ENCODE measurements at regions not wholly inside any gene's neighbourhood (a gene's known extent, or its start where the extent isn't known, plus 50 kb on each side); places are given as distances from the start of the nearest gene placed in this dataset.
A peak's percentile ranks its signal among the peaks of the same experiment; 100 is the strongest.

DNA sequence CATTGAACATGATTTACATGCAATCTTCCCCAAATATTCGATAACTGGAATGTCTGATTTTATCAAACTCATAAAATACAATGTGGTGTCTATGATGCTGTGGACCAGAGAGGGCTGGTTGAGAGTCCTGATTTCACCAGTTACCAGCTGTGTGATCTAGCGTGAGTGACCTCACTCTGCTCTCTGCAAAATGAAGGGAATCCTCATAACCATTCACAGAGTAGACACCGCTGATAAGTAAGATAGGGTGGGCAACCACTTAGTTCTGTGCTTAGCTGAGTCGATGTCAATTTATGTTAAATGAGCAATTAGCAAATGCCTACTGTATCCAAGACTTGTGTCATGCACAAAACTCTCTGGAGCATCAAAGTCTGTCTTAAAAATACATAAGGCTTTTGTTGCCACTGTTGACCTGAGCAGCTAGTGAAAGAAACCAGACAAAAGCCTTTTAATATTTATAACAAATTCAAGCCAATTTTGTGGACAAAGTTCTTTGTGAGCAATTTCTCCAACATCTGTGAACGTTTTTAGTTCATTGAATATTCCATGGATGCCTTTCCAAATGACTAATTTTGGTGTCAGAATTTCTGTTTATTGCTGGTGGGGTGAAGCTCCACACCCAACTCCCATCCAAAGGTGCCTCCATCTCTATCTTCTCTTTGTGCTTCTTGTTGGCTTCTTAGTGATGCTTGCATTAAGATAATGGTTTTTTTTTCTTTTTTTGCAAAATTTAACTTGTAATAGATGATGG, 314.2 kb downstream of the ADRA2A start:
- TF ChIP-seq NR2C2 (CRISPR knock-in tag; IDR thresholded peaks at IDR 0.05): no peak
- TF ChIP-seq, protein P1, sequence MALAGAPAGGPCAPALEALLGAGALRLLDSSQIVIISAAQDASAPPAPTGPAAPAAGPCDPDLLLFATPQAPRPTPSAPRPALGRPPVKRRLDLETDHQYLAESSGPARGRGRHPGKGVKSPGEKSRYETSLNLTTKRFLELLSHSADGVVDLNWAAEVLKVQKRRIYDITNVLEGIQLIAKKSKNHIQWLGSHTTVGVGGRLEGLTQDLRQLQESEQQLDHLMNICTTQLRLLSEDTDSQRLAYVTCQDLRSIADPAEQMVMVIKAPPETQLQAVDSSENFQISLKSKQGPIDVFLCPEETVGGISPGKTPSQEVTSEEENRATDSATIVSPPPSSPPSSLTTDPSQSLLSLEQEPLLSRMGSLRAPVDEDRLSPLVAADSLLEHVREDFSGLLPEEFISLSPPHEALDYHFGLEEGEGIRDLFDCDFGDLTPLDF (CRISPR knock-in tag; IDR thresholded peaks at IDR 0.05): no peak
- no peak for TF ChIP-seq CBFB (CRISPR knock-in tag; IDR thresholded peaks at IDR 0.05; ENCODE audit: low read depth)
- no peak for TF ChIP-seq GRHL2 (CRISPR knock-in tag; IDR thresholded peaks at IDR 0.05; ENCODE audit: insufficient replicate concordance, severe bottlenecking)
- TF ChIP-seq NFE2L1 (CRISPR knock-in tag; IDR thresholded peaks at IDR 0.05): no peak
- TF ChIP-seq E2F4 (CRISPR knock-in tag; IDR thresholded peaks at IDR 0.05; ENCODE audit: borderline replicate concordance, low read depth): no peak
- TF ChIP-seq ZBTB21 (CRISPR knock-in tag; IDR thresholded peaks at IDR 0.05; ENCODE audit: borderline replicate concordance): no peak
- TF ChIP-seq KAT7 (CRISPR knock-in tag; IDR thresholded peaks at IDR 0.05; ENCODE audit: borderline replicate concordance): no peak
- no peak for TF ChIP-seq ATF1 (CRISPR knock-in tag; IDR thresholded peaks at IDR 0.05)
- no peak for TF ChIP-seq ZNF425 (CRISPR knock-in tag; conservative IDR thresholded peaks at IDR 0.05)
- Mint-ChIP-seq H3K27ac (no peak overlapping the region), H3K4me1 (peaks cover 17% of the 10 kb centered on the region), H3K27me3 (ENCODE audit: low read depth) (no peaks in the 10 kb centered on the region; the same call in 1 of the 2 replicates), H3K36me3 (no peaks in the 10 kb centered on the region; the same call in 1 of the 2 replicates), H3K4me3 (no peak overlapping the region), H3K9me3 (peaks cover 33% of the 10 kb centered on the region)
- ChIA-PET CTCF (no interaction called here), POLR2A (no interaction called here)
- no peak for DNase-seq (ENCODE audit: low spot score)
- ATAC-seq: no peak

DNA sequence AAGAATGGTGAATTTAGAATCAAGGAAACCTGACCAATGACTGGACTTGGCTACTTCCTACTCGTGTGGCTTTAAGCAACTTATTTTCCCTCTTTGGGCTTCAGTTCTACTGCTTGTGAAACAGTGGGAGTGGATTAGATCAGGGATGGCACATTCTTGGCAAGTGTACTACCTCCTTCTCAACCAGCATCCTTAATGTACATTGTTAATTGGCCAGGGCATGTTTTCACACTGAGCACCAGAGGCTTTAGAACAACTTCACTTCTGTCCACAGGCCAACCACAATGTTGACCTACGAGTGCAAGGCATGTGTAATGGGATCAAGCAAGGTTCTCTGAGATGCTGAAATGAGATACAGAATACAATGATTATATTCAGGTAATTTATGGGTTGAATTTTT, 315.3 kb downstream of the ADRA2A start:
- H3K27ac Mint-ChIP-seq: 0 out of 2 replicates have a peak overlapping the region, but pooled peaks have one; percentile 16
- TF ChIP-seq, protein P2, sequence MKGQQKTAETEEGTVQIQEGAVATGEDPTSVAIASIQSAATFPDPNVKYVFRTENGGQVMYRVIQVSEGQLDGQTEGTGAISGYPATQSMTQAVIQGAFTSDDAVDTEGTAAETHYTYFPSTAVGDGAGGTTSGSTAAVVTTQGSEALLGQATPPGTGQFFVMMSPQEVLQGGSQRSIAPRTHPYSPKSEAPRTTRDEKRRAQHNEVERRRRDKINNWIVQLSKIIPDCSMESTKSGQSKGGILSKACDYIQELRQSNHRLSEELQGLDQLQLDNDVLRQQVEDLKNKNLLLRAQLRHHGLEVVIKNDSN (CRISPR knock-in tag; IDR thresholded peaks at IDR 0.05): no peak
- TF ChIP-seq ZNF423 (CRISPR knock-in tag; IDR thresholded peaks at IDR 0.05): no peak
- TF ChIP-seq ZNF232 (CRISPR knock-in tag; IDR thresholded peaks at IDR 0.05): no peak
- no peak for TF ChIP-seq ZNF671 (CRISPR knock-in tag; IDR thresholded peaks at IDR 0.05)
- TF ChIP-seq GTF2I (CRISPR knock-in tag; conservative IDR thresholded peaks at IDR 0.05): no peak
- TF ChIP-seq ZNF138 (CRISPR knock-in tag; conservative IDR thresholded peaks at IDR 0.05): no peak
- TF ChIP-seq E2F4 (CRISPR knock-in tag; IDR thresholded peaks at IDR 0.05; ENCODE audit: borderline replicate concordance, low read depth): no peak
- TF ChIP-seq ZBTB43 (CRISPR knock-in tag; IDR thresholded peaks at IDR 0.05): no peak
- no peak for TF ChIP-seq TCF7 (CRISPR knock-in tag; IDR thresholded peaks at IDR 0.05; ENCODE audit: low read depth)
- TF ChIP-seq OVOL2 (CRISPR knock-in tag; IDR thresholded peaks at IDR 0.05; ENCODE audit: borderline replicate concordance): no peak
- TF ChIP-seq ZNF425 (CRISPR knock-in tag; conservative IDR thresholded peaks at IDR 0.05): no peak
- no peak for TF ChIP-seq ZNF219 (CRISPR knock-in tag; IDR thresholded peaks at IDR 0.05; ENCODE audit: borderline replicate concordance)
- no peak for TF ChIP-seq NFATC4 (CRISPR knock-in tag; IDR thresholded peaks at IDR 0.05)
- POLR2A ChIA-PET: no interaction called here
- CTCF ChIA-PET: no interaction called here
- H3K36me3 Mint-ChIP-seq: no peaks in the 10 kb centered on the region; the same call in 1 of the 2 replicates
- H3K4me1 Mint-ChIP-seq: peaks cover 17% of the 10 kb centered on the region
- DNase-seq (ENCODE audit: low spot score) (no peak), ATAC-seq (no peak)
- H3K4me3 Mint-ChIP-seq: no peak overlapping the region
- no peaks in the 10 kb centered on the region; the same call in 1 of the 2 replicates for H3K27me3 Mint-ChIP-seq (ENCODE audit: low read depth)
- H3K9me3 Mint-ChIP-seq: peaks cover 26% of the 10 kb centered on the region

Data from WTC11 (cell line).